ENCODE measurements at regions not wholly inside any gene's neighbourhood (a gene's known extent, or its start where the extent isn't known, plus 50 kb on each side); places are given as distances from the start of the nearest gene placed in this dataset.
"Not testable (repeated sequence)": the region's sequence is repeated elsewhere in the genome, so short reads cannot be mapped to it uniquely, and the experiment has no call there.

DNA sequence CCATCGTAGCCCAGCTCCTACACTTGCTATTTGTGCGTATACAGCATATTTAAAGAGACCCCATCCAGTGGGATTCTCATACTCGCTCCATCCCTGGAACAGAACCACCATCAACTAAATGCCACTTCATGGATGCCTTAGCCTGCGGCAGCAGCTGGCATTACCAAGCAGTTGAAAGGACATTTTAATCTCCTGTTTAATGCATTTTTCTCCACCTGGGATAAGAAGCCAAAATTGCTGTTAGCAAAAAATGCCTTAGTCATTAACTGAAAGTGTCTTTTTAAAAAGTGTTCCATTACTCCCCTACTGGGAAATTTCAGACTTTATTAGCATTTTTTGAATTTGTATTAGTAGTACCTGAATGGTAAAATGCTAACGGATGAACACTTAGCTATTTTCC, 662.6 kb upstream of the MEF2C start:
- DNase-seq (ENCODE audit: low spot score) = no peak

DNA sequence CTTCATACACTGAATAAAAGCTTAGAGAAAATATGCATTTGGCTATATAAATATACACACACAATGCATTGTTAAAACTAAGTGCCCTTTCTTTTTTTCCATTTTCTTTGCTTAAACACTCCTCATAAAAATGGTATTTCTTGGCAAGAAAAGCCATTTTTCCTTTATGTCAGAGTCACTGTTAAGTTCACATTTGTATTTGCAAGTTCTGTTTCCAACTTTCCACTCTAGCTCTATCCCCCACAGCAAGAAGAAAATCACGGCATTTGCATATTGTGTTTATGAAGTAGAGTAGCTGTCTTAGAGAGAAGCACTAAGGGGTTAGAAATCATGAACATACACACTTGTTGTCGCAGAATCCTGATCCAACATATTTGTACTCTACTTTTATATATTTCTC, 662.1 kb upstream of the MEF2C start:
- no peak for DNase-seq (ENCODE audit: low spot score)

DNA sequence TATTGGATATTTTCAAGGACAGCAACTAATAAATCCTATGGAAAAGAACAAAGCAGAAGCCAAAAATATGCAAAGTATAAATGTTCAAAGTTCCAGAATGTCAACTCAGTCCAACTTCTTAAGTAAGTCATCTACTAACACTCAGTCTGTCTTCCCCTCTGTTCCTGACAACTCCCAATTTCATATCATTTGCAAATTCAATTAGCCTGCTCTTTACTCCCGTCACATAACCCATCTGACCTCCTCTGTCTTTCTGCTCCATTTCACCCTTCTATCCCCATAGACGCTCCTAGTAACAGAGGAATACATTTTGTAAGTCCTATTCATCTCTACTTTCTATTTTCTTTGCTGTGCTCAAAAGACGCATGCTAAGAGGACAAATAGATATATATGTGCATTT, 659.8 kb upstream of the MEF2C start:
- no peak for DNase-seq (ENCODE audit: low spot score)

DNA sequence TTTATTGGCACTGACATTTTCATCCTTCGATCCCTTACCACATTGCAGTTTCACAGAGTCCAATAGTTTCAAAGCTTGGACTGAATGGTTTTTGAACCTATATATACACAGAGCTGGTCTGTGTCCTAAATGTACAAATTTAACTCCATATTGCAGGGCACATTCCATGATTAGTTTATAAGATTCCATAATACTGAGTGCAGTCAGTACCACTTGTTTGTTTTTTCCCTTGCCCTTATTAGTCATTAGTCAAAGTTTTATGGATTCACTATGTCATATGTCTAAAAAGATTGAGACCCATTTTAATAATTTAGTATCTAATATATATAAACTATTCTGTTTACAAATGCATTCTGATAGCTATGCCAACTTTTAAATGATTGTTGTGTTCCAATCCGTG, 654.8 kb upstream of the MEF2C start:
- no peak for DNase-seq (ENCODE audit: low spot score)

DNA sequence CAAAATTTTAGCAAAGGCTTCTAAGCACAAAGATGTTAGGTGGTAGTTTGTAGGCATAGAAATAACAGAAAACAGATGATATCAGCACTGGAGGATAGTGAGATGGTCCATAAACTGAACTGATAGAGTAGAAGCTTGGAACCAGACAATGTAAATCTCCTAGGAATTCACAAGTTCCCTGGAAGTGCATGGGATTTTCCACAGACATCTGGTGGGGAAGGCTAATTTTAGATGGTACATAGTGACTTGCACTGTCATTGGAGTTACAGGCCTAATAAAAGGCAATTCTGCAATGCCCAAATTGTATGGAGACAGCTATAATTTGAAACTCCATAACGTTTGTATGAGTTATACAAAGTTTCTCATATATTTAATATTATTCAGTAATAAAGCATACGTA, 653.0 kb upstream of the MEF2C start:
- DNase-seq (ENCODE audit: low spot score) = no peak

DNA sequence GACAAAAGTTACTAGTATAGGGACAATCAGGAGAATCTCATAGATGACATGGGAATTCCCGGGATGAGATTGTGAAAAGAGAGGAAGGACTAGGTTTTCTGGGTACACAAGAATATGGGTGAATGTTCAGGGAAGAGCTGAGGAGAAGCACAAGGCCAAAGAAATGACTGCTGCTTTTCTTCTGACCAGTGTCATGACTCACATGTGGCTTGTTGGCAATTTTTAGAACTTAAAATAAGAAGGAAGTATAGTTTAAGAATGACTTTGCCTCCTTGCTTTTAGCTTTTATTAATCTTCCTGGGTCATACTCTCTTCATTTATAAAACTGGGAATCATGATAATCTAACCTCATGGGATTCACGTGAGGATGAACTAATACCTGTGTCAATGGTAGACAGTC, 652.4 kb upstream of the MEF2C start:
- DNase-seq (ENCODE audit: low spot score) = no peak

DNA sequence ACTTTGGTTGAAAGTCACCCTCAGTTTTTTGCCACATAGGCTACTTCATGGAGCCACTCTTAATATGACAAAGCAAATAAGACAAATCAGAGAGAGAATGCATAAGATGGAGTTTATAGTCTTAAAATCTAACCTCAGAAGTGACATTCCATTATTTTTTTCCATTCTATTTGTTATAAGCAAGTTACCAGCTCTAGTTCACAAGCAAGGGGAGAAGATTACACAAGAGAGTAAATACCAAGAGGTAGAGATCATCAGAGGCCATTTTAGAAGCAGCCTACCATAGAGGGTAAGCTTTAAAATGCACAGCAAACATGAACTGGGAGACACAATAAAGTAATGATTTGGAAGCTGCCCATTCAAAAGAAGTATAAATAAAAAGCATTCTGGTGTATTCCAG, 651.3 kb upstream of the MEF2C start:
- no peak for DNase-seq (ENCODE audit: low spot score)

DNA sequence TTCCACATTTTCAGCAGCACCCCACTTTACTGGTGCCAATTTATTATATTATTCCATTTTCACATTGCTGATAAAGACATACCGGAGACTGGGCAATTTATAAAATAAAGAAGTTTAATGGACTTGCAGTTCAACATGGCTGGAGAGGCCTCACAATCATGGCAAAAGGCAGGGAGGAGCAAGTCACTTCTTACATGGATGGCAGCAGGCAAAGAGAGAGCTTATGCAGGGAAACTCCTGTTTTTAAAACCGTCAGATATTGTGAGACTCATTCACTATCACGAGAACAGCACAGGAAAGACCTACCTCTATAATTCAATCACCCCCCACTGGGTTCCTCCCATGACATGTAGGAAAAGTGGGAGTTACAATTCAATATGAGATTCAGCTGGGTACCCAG, 641.8 kb upstream of the MEF2C start:
- no peak for DNase-seq (ENCODE audit: low spot score)

DNA sequence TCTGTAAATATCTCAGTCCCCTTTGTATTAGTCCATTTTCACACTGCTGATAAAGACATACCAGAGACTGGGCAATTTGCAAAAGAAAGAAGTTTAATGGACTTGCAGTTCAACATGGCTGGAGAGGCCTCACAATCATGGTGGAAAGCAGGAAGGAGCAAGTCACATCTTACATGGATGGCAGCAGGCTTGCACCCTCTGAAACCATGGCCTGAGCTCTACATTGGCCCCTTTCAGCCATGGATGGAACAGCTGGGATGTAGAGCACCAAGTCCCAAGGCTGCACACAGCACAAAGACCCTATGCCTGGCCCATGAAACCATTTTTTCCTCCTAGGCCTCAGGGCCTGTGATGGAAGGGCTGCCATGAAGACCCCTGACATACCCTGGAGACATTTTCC, 640.9 kb upstream of the MEF2C start:
- not testable (repeated sequence) for DNase-seq (ENCODE audit: low spot score)

DNA sequence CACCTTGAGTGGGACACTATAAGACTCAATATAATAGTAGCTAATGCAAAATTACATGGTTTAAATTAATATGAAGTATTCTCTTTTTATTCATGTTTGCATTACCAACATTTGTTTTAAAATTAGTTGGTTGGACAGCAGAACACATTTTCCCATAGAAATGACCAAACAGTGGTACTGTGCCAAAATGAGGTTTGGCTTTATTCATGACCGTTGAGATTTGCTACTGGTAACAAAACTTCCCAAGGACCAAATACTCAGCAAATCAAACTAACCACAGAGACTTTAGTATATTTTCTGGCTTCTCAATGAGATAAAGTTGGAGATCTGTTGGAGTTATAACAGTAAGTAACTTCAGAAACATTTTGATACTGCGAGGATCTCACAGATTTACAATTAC, 637.8 kb upstream of the MEF2C start:
- no peak for DNase-seq (ENCODE audit: low spot score)

DNA sequence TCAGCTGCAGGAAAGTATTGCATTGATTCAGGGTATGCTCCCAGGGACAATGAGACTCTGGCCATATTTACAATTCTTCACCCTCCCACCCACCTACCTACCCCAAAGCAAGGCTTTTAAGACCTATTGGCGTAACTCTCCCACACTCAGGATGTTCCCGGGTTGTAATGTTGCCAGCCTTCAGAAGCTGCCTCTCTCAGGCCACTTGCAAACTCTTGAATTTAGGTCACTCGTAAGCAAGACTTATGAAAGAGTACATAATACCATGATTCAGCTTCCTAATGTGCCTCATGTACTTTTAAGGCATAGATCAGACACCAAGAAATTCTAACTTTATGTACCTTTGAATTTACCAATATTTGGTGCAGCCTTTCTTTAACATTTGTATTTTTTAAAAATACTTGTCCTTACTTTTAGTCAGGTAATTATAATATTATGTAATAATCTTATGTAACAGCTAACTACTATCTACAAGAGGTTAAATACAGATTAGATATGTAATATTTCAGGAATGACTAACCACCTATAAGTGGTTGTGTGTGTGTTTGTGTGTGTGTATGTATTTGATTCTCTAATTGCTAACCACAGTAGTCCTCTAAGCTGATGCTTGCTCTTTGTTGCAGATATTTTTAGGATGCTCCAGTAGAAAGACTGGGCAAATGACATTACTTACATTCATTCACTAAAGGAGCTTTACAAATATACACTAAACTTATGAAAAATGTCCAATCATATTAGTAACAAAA, 630.5 kb upstream of the MEF2C start:
- DNase-seq (ENCODE audit: low spot score) = no peak

DNA sequence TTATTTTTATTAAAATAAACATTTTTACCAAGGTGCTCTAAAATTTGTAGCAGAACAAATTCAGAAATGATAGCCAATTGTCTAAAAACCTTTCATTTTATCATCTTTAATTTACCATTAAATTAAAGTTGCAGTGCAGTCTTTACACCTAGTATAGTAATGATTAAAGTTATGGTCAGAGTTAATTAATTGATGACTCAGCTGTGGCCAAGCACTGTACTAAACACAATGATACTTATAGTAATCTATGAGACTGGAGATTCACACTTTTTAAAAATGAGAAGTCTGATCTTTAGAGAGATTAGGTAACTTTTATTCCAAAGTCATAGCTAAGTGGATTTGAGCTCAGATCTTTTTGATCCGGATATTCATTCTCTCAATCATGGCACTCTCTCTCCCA, 621.1 kb upstream of the MEF2C start:
- no peak for DNase-seq (ENCODE audit: low spot score)

DNA sequence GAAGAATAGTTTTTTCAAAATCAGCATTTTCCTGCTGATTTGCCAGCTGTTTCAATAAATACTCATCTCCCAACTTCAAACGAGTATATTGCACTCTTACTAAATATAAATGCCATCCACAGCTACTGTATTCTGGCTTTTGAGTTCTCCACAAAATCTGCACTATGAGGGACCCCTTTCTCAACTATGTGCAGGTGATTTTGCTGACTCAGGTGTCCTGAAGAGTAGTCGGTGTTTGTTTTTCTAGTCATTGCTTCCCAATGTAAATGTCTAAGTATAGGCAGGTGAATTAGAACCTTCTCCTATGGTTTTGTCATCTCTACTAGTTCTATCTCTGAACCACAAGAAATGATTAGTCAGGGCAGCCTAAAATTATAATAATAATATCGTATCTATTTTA, 616.8 kb upstream of the MEF2C start:
- DNase-seq (ENCODE audit: low spot score) = no peak

DNA sequence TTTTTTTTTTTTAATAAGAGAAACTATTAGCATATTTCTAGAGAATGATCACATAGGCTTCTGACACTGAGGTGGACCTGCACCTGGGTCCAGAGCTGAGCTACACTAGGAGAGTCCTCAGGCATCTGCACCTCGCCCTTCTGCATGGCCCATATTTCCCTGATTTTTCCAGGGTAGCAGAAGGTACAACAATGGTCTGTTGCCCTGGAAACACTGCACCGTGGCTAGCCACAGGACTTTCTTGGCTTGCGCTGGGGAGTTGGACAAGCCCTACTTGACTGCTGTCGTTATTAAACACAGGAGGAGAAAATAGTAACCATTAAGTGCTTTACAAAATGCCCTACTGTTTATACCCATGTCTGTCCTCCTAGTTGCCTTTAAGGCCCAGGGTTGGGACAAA, 615.7 kb upstream of the MEF2C start:
- DNase-seq (ENCODE audit: low spot score) = no peak

DNA sequence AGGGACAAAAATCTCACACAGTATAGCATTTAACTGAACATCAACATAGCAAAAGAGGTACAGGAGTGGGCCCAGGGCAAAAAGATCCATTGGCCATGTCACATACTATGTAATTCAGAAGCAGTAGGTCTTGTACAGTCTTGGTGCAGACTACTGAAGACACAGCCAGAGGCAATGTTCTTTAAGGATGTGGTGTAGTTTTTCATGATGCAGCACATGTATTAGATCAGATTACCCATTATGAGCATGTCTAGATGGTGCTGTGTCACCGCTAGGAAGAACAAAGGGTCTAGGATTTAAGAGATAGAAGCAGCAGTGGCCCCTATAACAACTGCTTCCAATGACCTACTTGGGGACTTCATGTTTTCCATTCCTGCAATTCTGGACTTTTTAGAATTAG, 610.4 kb upstream of the MEF2C start:
- no peak for DNase-seq (ENCODE audit: low spot score)

DNA sequence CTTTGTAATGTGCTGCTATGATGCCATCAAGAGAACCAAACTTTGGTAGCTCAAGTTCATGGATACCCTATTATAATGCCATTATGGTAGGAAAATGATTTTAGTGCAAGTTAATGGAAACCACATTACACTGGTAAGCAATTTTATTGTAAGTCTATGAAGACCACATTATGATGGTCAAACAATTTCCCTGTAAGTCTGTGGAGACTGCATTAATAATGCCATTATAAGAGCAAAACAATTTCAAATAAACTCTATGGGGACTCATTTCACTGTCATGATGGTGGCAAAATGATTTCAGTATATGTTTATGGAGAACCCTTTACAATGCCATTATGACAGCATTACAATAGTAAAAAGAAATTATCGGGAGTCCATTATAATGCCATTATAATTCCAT, 602.0 kb upstream of the MEF2C start:
- no peak for DNase-seq (ENCODE audit: low spot score)

DNA sequence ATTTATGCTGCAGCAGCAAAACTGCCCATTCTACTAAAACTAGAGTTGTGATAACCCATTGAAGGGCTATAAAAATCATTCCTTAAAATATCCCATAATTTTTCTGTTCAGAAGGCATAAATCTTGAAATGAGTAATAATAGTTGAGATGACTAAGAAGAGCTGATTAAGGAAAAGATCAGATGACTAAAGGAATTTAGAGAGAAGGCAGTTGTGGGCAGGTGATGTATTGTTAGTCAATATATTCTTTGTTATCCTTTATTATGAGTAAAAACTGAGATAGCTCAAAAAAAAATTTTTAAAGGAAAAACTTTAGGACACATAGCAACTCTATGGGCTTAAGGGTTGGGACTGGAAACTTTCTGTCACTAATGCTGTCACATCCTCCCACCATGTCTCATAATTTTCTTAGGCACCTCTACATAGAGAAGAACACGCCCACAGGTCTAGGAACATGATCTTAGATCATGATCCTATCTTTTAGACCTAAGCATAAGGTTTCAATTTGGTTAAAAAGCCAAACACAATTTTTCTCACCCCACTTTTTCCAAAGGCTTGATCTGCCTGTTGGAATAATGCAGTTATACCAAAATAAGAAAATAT, 597.5 kb upstream of the MEF2C start:
- no peak for DNase-seq (ENCODE audit: low spot score)

DNA sequence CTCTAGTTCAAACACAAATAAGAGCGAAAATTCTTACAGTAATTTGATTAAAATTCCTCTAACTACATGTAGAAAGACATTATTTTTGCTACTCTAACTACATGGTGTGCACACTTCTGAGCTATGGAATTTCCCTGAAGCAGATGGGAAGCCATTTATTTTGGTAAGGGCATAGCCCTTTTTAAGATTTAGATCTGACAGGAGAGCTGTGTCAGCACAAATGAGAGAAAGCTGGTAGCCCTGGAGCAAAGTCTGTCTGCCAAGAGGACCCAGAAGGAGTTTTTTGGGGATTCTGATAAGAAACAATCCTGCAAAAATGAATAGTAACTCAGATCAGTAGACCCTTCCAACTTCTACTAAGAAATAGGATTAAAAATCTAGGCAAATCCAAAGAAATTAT, 595.9 kb upstream of the MEF2C start:
- no peak for DNase-seq (ENCODE audit: low spot score)

DNA sequence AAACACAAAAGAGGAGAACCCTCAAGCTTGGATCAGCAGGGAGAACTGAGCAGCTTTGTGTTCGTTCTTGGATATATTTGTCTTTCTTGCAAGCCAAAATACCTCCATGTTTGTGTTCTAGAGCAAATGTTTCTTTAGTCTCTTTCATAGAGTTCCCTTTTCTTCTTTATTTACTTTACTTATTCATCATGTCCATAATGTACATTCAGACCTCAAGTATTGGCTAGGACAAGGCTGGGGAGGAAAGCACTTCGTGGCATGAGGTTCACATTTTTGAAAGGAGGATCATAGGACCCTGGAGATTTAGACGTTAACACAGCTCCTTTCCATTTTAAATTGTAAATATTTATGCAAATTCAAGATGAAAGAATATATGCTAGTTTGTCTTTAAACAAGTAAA, 590.2 kb upstream of the MEF2C start:
- DNase-seq (ENCODE audit: low spot score) = no peak

DNA sequence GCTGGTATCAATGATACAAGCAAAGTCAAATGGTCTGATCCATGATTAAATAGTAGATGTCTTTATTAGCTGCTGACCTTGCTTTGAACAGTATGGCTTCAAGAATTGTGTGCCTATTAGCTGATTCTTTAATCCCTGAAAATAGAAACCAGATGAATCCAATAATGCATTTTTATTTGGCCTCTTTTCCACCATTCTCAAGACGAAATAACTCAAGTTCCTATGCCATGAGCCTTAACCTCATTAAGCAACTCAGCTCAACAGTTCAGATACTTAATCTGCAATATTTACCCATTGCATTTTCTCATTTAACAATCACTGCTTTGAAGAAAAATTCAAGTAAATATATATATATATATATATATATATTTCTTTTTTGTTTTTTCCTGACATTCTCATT, 588.6 kb upstream of the MEF2C start:
- no peak for DNase-seq (ENCODE audit: low spot score)

DNA sequence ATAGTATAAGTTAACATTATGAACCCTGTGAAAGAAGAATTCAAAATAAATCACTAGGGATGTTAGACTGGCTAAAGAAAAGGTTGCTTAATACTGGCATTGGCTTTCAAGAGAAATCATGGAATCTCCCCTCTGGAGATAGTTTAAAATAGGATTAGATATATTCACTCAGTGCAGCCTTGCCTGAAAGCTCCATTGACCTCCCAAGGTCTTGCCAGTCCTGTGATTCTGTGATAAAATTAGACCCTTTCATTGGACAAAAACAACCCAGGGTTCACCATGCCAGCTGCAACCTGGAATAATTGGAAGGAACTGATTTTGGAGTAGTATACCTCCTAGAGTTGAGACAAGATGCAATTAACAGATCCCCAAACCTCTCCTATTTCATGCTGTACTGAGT, 588.1 kb upstream of the MEF2C start:
- DNase-seq (ENCODE audit: low spot score) = no peak

DNA sequence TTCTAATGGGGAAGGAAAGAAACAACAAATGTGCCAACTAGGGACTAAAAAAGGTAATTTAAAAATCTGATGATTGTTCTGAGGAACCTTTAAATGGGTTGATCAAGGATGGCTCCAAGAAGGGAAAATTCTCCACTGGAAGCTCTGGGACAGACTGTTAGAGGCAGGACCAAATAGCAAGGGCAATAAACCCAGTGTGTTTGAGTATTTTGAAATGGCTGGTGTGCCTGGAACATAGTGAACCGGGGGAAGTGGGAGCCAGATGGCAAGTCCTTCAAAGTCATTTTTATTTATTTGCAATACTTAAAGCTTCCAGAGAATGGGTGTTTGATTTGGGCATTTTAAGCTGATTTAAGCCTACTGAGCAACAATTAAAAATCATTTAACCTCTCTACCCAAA, 587.7 kb upstream of the MEF2C start:
- DNase-seq (ENCODE audit: low spot score) = no peak

DNA sequence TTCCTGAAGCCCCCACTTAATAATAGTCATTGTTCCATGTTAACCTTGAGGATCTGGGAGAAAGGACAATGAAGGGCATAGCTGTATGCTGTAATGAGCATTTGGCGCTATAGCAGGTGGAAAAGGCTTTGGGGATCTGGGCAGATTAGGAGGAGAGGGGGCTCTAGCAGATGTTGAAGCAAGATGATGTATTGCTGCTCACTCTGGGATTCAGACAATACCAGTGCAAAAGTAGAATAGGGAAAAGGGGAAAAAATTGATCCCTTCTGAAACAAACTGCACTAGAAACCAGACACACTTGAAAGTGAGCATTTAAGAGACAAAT, 575.3 kb upstream of the MEF2C start:
- no peak for DNase-seq (ENCODE audit: low spot score)
